B cell (primary cell): ENCODE measurements at regions not wholly inside any gene's neighbourhood (a gene's known extent, or its start where the extent isn't known, plus 50 kb on each side); places are given as distances from the start of the nearest gene placed in this dataset.

Experiments used
- ATAC-seq: fragments of 200-7000 bp; cut with Tn5 transposase; one replicate; pipeline ENCODE4 v1.10.0; 2021; ENCODE audit warnings: low read depth, mild to moderate bottlenecking, moderate number of reproducible peaks, moderate library complexity
- CTCF ChIA-PET: fragments of 350-600 bp; sonication (Branson Sonifier 250); formaldehyde crosslinking; loops from one replicate; lab custom pipeline; 2021; ENCODE audit warnings: antibody characterized with exemption, inconsistent platforms; lab: Charles Lee
- POLR2A ChIA-PET: fragments of 350-600 bp; sonication (Branson Sonifier 250); formaldehyde crosslinking; loops from one replicate; lab custom pipeline; 2021; ENCODE audit warnings: antibody characterized with exemption; lab: Charles Lee
- DNase-seq: peaks from one replicate; pipeline ENCODE4 v3.0.0; 2013
- H2AFZ ChIP-seq: 2 replicates; pipeline ENCODE4 v1.6.1; 2012; ENCODE audit warnings: mild to moderate bottlenecking, low read depth, low read length; ENCODE audit not compliant: insufficient read depth, poor library complexity, severe bottlenecking
- H3K27ac ChIP-seq, 2 donors: 1 replicate in 1 of 2; 2 replicates in 1 of 2; pipeline ENCODE4 v1.5.1; 2012 to 2013; ENCODE audit warnings: low read length in 2 of 2, mild to moderate bottlenecking in 2 of 2, moderate library complexity in 1 of 2
- H3K27me3 ChIP-seq, 4 experiments: fragments of 200-600 bp in 1 of 4; sonication (generic) in 1 of 4; replicated peaks in 1 of 4; 1 replicate in 2 of 4; 2 replicates in 2 of 4; pipeline versions ENCODE4 v1.6.1 to v1.7.0; 2013 to 2016; ENCODE audit warnings: low read length in 3 of 4, mild to moderate bottlenecking in 2 of 4, mixed read lengths in 1 of 4, moderate library complexity in 1 of 4; ENCODE audit not compliant: insufficient read depth in 4 of 4, control insufficient read depth in 3 of 4; ENCODE audit errors: control extremely low read depth in 1 of 4
- H3K36me3 ChIP-seq, 2 experiments: replicated peaks in 1 of 2; 1 replicate in 1 of 2; 2 replicates in 1 of 2; pipeline versions ENCODE4 v1.6.1 to v1.7.1; 2013; ENCODE audit warnings: low read length in 1 of 2; ENCODE audit not compliant: insufficient read depth in 2 of 2, control insufficient read depth in 1 of 2; ENCODE audit errors: control extremely low read depth in 1 of 2, extremely low read depth in 1 of 2
- H3K4me1 ChIP-seq, 2 donors: fragments of 200-600 bp in 1 of 2; sonication (generic) in 1 of 2; 1 replicate in 1 of 2; 2 replicates in 1 of 2; pipeline versions ENCODE4 v1.5.1 to v1.6.1; 2013 to 2017; ENCODE audit warnings: low read length in 2 of 2; ENCODE audit not compliant: control insufficient read depth in 2 of 2, insufficient read depth in 2 of 2
- H3K4me2 ChIP-seq: replicated peaks from 2 replicates; pipeline ENCODE3; 2012; ENCODE audit warnings: mild to moderate bottlenecking, low read depth, low read length; ENCODE audit not compliant: poor library complexity, severe bottlenecking
- H3K4me3 ChIP-seq, 5 experiments: fragments of 200-600 bp in 1 of 5; sonication (generic) in 1 of 5; 1 replicate in 3 of 5; 2 replicates in 2 of 5; pipeline versions ENCODE4 v1.5.1 to v1.7.0; 2011 to 2016; ENCODE audit warnings: low read length in 4 of 5, mild to moderate bottlenecking in 4 of 5, low read depth in 2 of 5, control low read depth in 1 of 5, moderate library complexity in 1 of 5; ENCODE audit not compliant: insufficient read depth in 1 of 5; ENCODE audit errors: control extremely low read depth in 1 of 5, extremely low read depth in 1 of 5
- H3K79me2 ChIP-seq: fragments of 200-600 bp; sonication (generic); one replicate; pipeline ENCODE4 v1.6.0; 2016; ENCODE audit warnings: low read length; ENCODE audit not compliant: control insufficient read depth, insufficient read depth
- H3K9ac ChIP-seq: fragments of 200-600 bp; sonication (generic); 2 replicates; pipeline ENCODE4 v1.6.1; 2017; ENCODE audit warnings: mild to moderate bottlenecking, low read length, moderate library complexity
- H3K9me3 ChIP-seq, 3 donors: one replicate each; pipeline versions ENCODE4 v1.6.1 to v1.7.1; 2013; ENCODE audit warnings: low read length in 2 of 3; ENCODE audit not compliant: control insufficient read depth in 2 of 3, insufficient read depth in 1 of 3; ENCODE audit errors: control extremely low read depth in 1 of 3
- H4K20me1 ChIP-seq: 2 replicates; pipeline ENCODE4 v1.6.0; 2012; ENCODE audit warnings: mild to moderate bottlenecking, low read length; ENCODE audit not compliant: insufficient read depth, control insufficient read depth, poor library complexity, severe bottlenecking
- H3K27ac Mint-ChIP-seq: one replicate; pipeline ENCODE4 v1.8.0; 2021; ENCODE audit warnings: mixed read lengths
- H3K27me3 Mint-ChIP-seq: one replicate; pipeline ENCODE4 v1.8.0; 2021; ENCODE audit warnings: mixed read lengths
- H3K4me1 Mint-ChIP-seq: one replicate; pipeline ENCODE4 v1.8.0; 2021; ENCODE audit warnings: mixed read lengths
- H3K4me3 Mint-ChIP-seq: one replicate; pipeline ENCODE4 v1.8.0; 2021; ENCODE audit warnings: mixed read lengths
- H3K9me3 Mint-ChIP-seq: one replicate; pipeline ENCODE4 v1.8.0; 2022; ENCODE audit warnings: mixed read lengths; ENCODE audit not compliant: insufficient read depth
- CTCF ChIP-seq: fragments of 200-600 bp; IDR thresholded peaks from one replicate; pipeline ENCODE4 v1.8.0; 2022; ENCODE audit warnings: antibody characterized with exemption, mild to moderate bottlenecking
- EZH2 ChIP-seq: IDR thresholded peaks from 2 replicates; pipeline ENCODE4 v1.6.1; 2012; ENCODE audit warnings: borderline replicate concordance, low read depth, mild to moderate bottlenecking, moderate library complexity, low read length; ENCODE audit not compliant: insufficient read depth, poor library complexity, severe bottlenecking
- WGBS: methylation state at CpG from one replicate; pipeline ENCODE4 v1.1.5; 2013; ENCODE audit warnings: missing lambda C conversion rate; ENCODE audit not compliant: insufficient coverage; 5-methylcytosine and 5-hydroxymethylcytosine counted together
- intact Hi-C: fragments of 100-400 bp; cut with micrococcal nuclease; formaldehyde crosslinking; loops from one replicate; pipeline ENCODE4 v1.10.0; 2022

GRCh38 chr18:41864216-41864615 is 90.8 kb upstream of the PIK3C3 start:
- WGBS: no CpG with 5 or more reads among the region's 3 CpGs
- Mint-ChIP-seq H3K27me3 (peaks cover 3% of the 10 kb centered on the region), H3K4me3 (no peak overlapping the region), H3K9me3 (no peaks in the 10 kb centered on the region), H3K27ac (no peak overlapping the region), H3K4me1 (no peaks in the 10 kb centered on the region)
- Histone ChIP-seq H3K4me3 (no peak overlapping the region), H3K36me3 (no peaks in the 10 kb centered on the region), H3K27me3 (no peaks in the 10 kb centered on the region), H3K9me3 (peaks cover 0 to 1% (median 0%) of the 10 kb centered on the region in 3 donors), H3K9ac (no peak overlapping the region), H3K4me2 (no peak overlapping the region), H4K20me1 (no peaks in the 10 kb centered on the region), H3K27ac (no peak overlapping the region), H3K79me2 (no peaks in the 10 kb centered on the region), H2AFZ (no peak overlapping the region), H3K4me1 (no peaks in the 10 kb centered on the region)
- intact Hi-C loops: no loop called here
- ChIA-PET POLR2A (no interaction called here), CTCF (no interaction called here)
- ATAC-seq (no peak), DNase-seq (no peak)
- no peak for TF ChIP-seq CTCF
- TF ChIP-seq EZH2: no peak

- Histone ChIP-seq H3K36me3 (no peaks in the 10 kb centered on the region), H3K79me2 (no peaks in the 10 kb centered on the region), H3K4me1 (no peaks in the 10 kb centered on the region), H4K20me1 (no peaks in the 10 kb centered on the region), H3K27ac (no peak overlapping the region), H3K4me2 (no peak overlapping the region), H3K27me3 (no peaks in the 10 kb centered on the region), H2AFZ (no peak overlapping the region), H3K9me3 (peaks cover 0 to 1% (median 0%) of the 10 kb centered on the region in 3 donors), H3K4me3 (no peak overlapping the region), H3K9ac (no peak overlapping the region)
- intact Hi-C loops: no loop called here
- H3K27ac Mint-ChIP-seq: no peak overlapping the region
- peaks cover 3% of the 10 kb centered on the region for H3K27me3 Mint-ChIP-seq
- no peaks in the 10 kb centered on the region for H3K9me3 Mint-ChIP-seq
- CTCF ChIA-PET: no interaction called here
- no peaks in the 10 kb centered on the region for H3K4me1 Mint-ChIP-seq
- no peak overlapping the region for H3K4me3 Mint-ChIP-seq
- POLR2A ChIA-PET: no interaction called here
- no peak for TF ChIP-seq CTCF
- no peak for TF ChIP-seq EZH2
- DNase-seq (no peak), ATAC-seq (no peak)
Observed at GRCh38 chr18:41862921-41863320, 92.1 kb upstream of the PIK3C3 start.
